Gastrocnemius medialis (tissue), 4 donors: ENCODE measurements at regions not wholly inside any gene's neighbourhood (a gene's known extent, or its start where the extent isn't known, plus 50 kb on each side); places are given as distances from the start of the nearest gene placed in this dataset.

Experiments
- ATAC-seq, 2 donors: fragments of 150-250 bp; one replicate each; pipeline ENCODE4 v1.9.1; 2016
- DNase-seq, 2 donors: peaks; one replicate each; pipeline ENCODE4 v3.0.0-alpha.2; 2019
- H3K27ac ChIP-seq, 4 donors: fragments of 200-600 bp; sonication (generic); 1 replicate in 1 of 4; 2 replicates in 3 of 4; pipeline ENCODE4 v1.5.1; 2016 to 2018; ENCODE audit warnings: mild to moderate bottlenecking in 2 of 4, moderate library complexity in 1 of 4
- H3K27me3 ChIP-seq, 3 donors: fragments of 200-600 bp; sonication (generic) in 2 of 3; 1 replicate in 1 of 3; 2 replicates in 2 of 3; pipeline versions ENCODE4 v1.5.1 to v1.6.0; 2016 to 2019; ENCODE audit warnings: mild to moderate bottlenecking in 1 of 3, moderate library complexity in 1 of 3
- H3K36me3 ChIP-seq, 2 donors: fragments of 200-600 bp; sonication (generic) in 1 of 2; one replicate each; pipeline ENCODE4 v1.5.1; 2017 to 2018
- H3K4me1 ChIP-seq, 2 donors: fragments of 200-600 bp; sonication (generic) in 1 of 2; one replicate each; pipeline ENCODE4 v1.5.1; 2016 to 2017; ENCODE audit warnings: mild to moderate bottlenecking in 2 of 2
- H3K4me3 ChIP-seq, 4 donors: fragments of 200-600 bp; sonication (generic) in 3 of 4; 1 replicate in 1 of 4; 2 replicates in 3 of 4; pipeline ENCODE4 v1.5.1; 2016 to 2019; ENCODE audit warnings: mild to moderate bottlenecking in 2 of 4
- H3K9me3 ChIP-seq, 3 donors: fragments of 200-600 bp; sonication (generic) in 2 of 3; 1 replicate in 1 of 3; 2 replicates in 2 of 3; pipeline ENCODE4 v1.5.1; 2016 to 2019
- POLR2A ChIP-seq, 2 donors: fragments of 450-650 bp; IDR thresholded peaks; one replicate each; pipeline ENCODE4 v1.6.1; 2017; ENCODE audit warnings: antibody characterized with exemption in 2 of 2, mild to moderate bottlenecking in 2 of 2, moderate library complexity in 2 of 2
- in situ Hi-C, 4 donors: fragments of 200-750 bp; cut with MboI; loops; one replicate each; pipeline versions ENCODE4 v1.15.0 to v1.8.0; 2017; ENCODE audit warnings: low sequenced_read_pairs in 4 of 4
- intact Hi-C: fragments of 100-400 bp; cut with DNase I; formaldehyde crosslinking; loops from one replicate; pipeline ENCODE4 v1.15.1; 2023; ENCODE audit warnings: low total_unique reads
- TF ChIP-seq, protein P1 (sequence below), 5 experiments: fragments of 450-650 bp in 3 of 5; fragments of 200-600 bp in 2 of 5; sonication (generic) in 2 of 5; IDR thresholded peaks in 4 of 5; conservative IDR thresholded peaks in 1 of 5; 1 replicate in 4 of 5; 2 replicates in 1 of 5; pipeline ENCODE4 v1.5.1; 2016 to 2019; ENCODE audit warnings: antibody characterized with exemption in 5 of 5, mild to moderate bottlenecking in 3 of 5, moderate library complexity in 3 of 5

DNA sequence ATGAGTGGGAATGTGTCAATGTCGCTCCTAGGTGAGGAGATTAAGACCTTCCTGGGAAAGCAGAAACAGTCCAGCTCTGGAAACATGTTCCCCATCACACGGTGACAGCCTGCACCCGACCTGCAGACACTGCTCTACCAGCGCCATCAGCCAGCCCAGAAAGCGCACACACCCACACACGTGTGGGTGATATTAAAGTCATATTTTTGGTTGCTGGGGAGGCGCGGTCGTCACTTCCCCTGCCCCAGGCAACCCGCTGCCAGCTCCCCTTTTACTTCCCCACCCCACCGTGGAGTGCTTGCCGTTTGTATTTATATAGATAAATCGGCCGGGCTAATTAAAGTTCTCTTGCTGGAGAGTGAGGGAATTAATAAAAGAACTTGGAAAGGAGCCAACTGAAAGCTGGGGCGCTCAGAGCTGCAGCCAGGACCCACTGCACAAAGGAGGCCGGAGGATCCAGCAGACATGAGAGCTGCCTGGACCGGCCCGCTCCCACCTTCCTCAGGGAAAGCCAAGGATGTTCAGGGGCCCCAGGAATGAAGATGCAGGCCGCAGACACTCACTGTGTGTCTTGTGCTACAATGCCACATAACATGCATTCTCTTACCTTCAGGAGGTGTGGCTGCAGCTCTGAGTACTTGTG, 145.2 kb upstream of the UNC5B start:
- Histone ChIP-seq H3K4me1 (peaks cover 16 to 24% of the 10 kb centered on the region in 2 donors), H3K27ac (no peak overlapping the region), H3K4me3 (no peak overlapping the region), H3K27me3 (no peaks in the 10 kb centered on the region), H3K9me3 (no peaks in the 10 kb centered on the region), H3K36me3 (no peaks in the 10 kb centered on the region)
- DNase-seq (no peak), ATAC-seq (no peak)
- intact Hi-C loops, result no loop called here
- in situ Hi-C loops, result no loop called here
- no peak for TF ChIP-seq POLR2A (IDR thresholded peaks at IDR 0.05)
- TF ChIP-seq, protein P1, sequence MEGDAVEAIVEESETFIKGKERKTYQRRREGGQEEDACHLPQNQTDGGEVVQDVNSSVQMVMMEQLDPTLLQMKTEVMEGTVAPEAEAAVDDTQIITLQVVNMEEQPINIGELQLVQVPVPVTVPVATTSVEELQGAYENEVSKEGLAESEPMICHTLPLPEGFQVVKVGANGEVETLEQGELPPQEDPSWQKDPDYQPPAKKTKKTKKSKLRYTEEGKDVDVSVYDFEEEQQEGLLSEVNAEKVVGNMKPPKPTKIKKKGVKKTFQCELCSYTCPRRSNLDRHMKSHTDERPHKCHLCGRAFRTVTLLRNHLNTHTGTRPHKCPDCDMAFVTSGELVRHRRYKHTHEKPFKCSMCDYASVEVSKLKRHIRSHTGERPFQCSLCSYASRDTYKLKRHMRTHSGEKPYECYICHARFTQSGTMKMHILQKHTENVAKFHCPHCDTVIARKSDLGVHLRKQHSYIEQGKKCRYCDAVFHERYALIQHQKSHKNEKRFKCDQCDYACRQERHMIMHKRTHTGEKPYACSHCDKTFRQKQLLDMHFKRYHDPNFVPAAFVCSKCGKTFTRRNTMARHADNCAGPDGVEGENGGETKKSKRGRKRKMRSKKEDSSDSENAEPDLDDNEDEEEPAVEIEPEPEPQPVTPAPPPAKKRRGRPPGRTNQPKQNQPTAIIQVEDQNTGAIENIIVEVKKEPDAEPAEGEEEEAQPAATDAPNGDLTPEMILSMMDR (IDR thresholded peaks at IDR 0.05 in 4 of 5, conservative IDR thresholded peaks at IDR 0.05 in 1 of 5), result no peak

DNA sequence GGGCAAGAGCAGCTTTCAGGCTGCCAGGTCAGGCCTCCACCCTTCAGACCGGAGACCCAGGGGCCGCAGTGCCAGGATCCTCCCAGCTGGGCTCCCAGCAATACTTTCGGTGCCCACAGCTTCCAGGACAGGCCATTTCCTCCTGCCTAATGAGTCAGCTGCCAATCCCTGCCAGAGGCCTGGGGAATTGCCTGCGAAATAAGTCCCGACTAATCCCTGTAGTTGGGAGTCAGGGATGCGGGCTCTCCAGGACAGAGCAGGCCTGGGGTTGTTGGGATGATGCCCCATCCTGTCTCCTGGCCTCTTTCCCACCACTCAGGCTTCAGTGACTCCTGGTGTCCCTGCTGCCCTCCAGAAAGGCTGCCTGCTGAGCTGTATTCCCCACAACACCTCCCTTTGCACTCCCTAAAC, 143.5 kb upstream of the UNC5B start:
- Histone ChIP-seq H3K27me3 (no peaks in the 10 kb centered on the region), H3K9me3 (no peaks in the 10 kb centered on the region), H3K27ac (peak overlapping the region; percentile 7 to 74 (median 54)), H3K4me1 (peaks cover 16 to 24% of the 10 kb centered on the region in 2 donors), H3K4me3 (no peak overlapping the region), H3K36me3 (no peaks in the 10 kb centered on the region)
- peak; percentile 75 to 91 for ATAC-seq
- TF ChIP-seq, protein P1 (IDR thresholded peaks at IDR 0.05 in 4 of 5, conservative IDR thresholded peaks at IDR 0.05 in 1 of 5), result no peak
- no peak for TF ChIP-seq POLR2A (IDR thresholded peaks at IDR 0.05)
- intact Hi-C loops, result loop anchor here (1.0 to 2.0 kb wide), 2 partner anchors 23 to 144 kb away; partner anchors contain the start of gene UNC5B
- in situ Hi-C loops, result no loop called here
- peak; percentile 49 to 67 for DNase-seq

DNA sequence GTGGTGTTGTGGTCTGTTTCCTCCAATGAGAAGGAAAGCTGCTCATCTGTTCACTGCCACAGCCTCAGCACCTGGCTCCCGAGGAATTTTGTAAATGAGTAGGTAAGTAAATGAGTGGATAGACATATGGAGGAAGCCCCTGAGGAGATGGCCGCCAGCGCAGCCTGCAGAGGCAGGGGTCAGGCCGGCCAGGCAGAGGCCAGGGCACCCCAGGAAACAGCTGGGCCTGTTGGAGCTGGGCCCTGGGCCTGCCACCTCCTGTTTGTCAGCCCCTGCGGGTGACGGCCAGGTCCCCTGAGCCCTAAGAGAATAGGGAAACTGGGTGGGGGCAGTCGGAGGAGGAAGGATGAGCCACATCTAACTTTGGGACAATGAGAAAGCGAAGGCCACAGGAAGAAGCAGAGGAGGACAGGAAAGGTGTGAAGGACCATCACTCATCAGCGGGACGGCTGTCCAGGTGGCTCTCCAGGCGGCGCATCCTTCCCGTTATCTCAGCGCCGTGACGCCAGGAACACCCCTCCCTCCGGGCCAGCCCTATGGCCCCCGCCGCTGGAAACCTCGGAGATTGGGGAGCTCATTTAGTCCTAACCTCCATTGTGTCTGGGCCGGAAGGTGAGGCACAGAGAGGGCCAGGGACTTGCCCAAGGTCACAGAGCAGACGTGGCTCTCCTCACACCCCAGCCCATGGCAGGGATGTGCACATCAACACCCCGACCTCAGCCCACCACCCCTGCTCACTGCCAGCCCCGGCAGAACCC, 142.3 kb upstream of the UNC5B start:
- ATAC-seq, result no peak
- Histone ChIP-seq H3K36me3 (no peaks in the 10 kb centered on the region), H3K9me3 (no peaks in the 10 kb centered on the region), H3K27me3 (no peaks in the 10 kb centered on the region), H3K4me3 (no peak overlapping the region), H3K27ac (no peak overlapping the region), H3K4me1 (peaks cover 7 to 15% of the 10 kb centered on the region in 2 donors)
- in situ Hi-C loops (no loop called here), intact Hi-C loops (loop anchor here (1.0 to 2.0 kb wide), 2 partner anchors 22 to 143 kb away; partner anchors contain the start of gene UNC5B)
- TF ChIP-seq, protein P1 (IDR thresholded peaks at IDR 0.05 in 4 of 5, conservative IDR thresholded peaks at IDR 0.05 in 1 of 5), result no peak
- TF ChIP-seq POLR2A (IDR thresholded peaks at IDR 0.05), result no peak
- no peak for DNase-seq

DNA sequence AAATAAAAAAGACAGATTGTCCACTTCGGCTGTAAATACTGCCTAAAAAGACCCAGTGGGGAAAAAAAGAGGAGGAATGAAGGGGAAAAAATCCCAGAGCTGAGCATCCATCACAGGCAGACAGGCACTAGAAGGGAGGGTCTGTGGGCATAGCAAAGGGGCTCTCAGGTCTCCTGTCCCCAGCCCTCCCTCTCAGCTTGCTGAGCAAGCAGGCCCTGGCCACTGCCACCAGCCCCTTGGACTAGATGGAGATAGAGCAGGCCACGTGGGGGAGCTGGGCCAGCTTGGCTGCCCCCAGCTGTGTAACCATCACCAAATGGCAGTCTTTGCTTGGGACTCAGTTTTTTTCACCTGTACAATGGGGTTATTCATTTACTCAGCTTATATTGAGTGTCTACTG, 141.6 kb upstream of the UNC5B start:
- Histone ChIP-seq H3K9me3 (no peaks in the 10 kb centered on the region), H3K27me3 (no peaks in the 10 kb centered on the region), H3K4me1 (peaks cover 12 to 18% of the 10 kb centered on the region in 2 donors), H3K4me3 (no peak overlapping the region), H3K36me3 (no peaks in the 10 kb centered on the region), H3K27ac (no peak overlapping the region)
- TF ChIP-seq, protein P1 (IDR thresholded peaks at IDR 0.05 in 4 of 5, conservative IDR thresholded peaks at IDR 0.05 in 1 of 5), result no peak
- no peak for TF ChIP-seq POLR2A (IDR thresholded peaks at IDR 0.05)
- DNase-seq (no peak), ATAC-seq (no peak)
- intact Hi-C loops (no loop called here), in situ Hi-C loops (no loop called here)
